IMR-90 (cell line): ENCODE measurements at regions not wholly inside any gene's neighbourhood (a gene's known extent, or its start where the extent isn't known, plus 50 kb on each side); places are given as distances from the start of the nearest gene placed in this dataset.

ENCODE experiments used
- ATAC-seq: fragments of 200-7000 bp; cut with Tn5 transposase; 2 replicates; pipeline ENCODE4 v1.9.1; 2020; ENCODE audit warnings: low read depth, mild to moderate bottlenecking, moderate library complexity
- BruUV-seq: library from RNA; stranded (reverse); fragments of 400-500 nt; replicated peaks from 2 replicates; lab custom pipeline; 2021; lab: Mats Ljungman, UMichigan
- CTCF ChIA-PET: fragments of 300-600 bp; formaldehyde crosslinking; extraction: SDS; loops from one replicate; lab custom pipeline; 2021; ENCODE audit warnings: antibody characterized with exemption; lab: Yijun Ruan, JAX
- POLR2A ChIA-PET: fragments of 300-600 bp; sonication (Branson Sonifier 250); formaldehyde crosslinking; loops from one replicate; lab custom pipeline; 2022; ENCODE audit warnings: antibody characterized with exemption; ENCODE audit not compliant: unreplicated experiment; lab: Charles Lee
- DNase-seq: peaks from one replicate; pipeline ENCODE4 v3.0.0; 2013
- H2AFZ ChIP-seq: replicated peaks from 2 replicates; pipeline ENCODE3; 2013; ENCODE audit warnings: low read length, mild to moderate bottlenecking; ENCODE audit not compliant: poor library complexity
- H2AK5ac ChIP-seq: 2 replicates; pipeline ENCODE4 v1.6.1; 2013; ENCODE audit warnings: low read depth, low read length, inconsistent platforms
- H2AK9ac ChIP-seq: replicated peaks from 2 replicates; pipeline ENCODE3; 2013; ENCODE audit warnings: mild to moderate bottlenecking, low read depth, low read length, moderate library complexity; ENCODE audit not compliant: poor library complexity
- H2BK120ac ChIP-seq: 2 replicates; pipeline ENCODE4 v1.6.1; 2013; ENCODE audit warnings: low read depth, low read length, inconsistent platforms
- H2BK15ac ChIP-seq: 3 replicates; pipeline ENCODE4 v1.6.1; 2013; ENCODE audit warnings: low read depth, low read length, inconsistent platforms
- H2BK20ac ChIP-seq: 2 replicates; pipeline ENCODE4 v1.6.1; 2013; ENCODE audit warnings: low read depth, mild to moderate bottlenecking, inconsistent platforms, low read length, moderate library complexity
- H2BK5ac ChIP-seq: 2 replicates; pipeline ENCODE4 v1.6.1; 2013; ENCODE audit warnings: mild to moderate bottlenecking, low read depth, low read length, inconsistent platforms; ENCODE audit not compliant: poor library complexity, severe bottlenecking
- H3K14ac ChIP-seq: replicated peaks from 2 replicates; pipeline ENCODE4 v1.6.1; 2013; ENCODE audit warnings: low read depth, low read length, inconsistent platforms
- H3K18ac ChIP-seq: 2 replicates; pipeline ENCODE4 v1.6.1; 2013; ENCODE audit warnings: low read depth, low read length, control low read depth
- H3K23ac ChIP-seq: 2 replicates; pipeline ENCODE4 v1.6.1; 2013; ENCODE audit warnings: low read depth, low read length, inconsistent platforms
- H3K27ac ChIP-seq: 2 replicates; pipeline ENCODE4 v1.5.1; 2013; ENCODE audit warnings: mild to moderate bottlenecking, control low read depth, low read length; ENCODE audit not compliant: insufficient read depth
- H3K27me3 ChIP-seq: 2 replicates; pipeline ENCODE4 v1.6.1; 2013; ENCODE audit warnings: low read length; ENCODE audit not compliant: control insufficient read depth, insufficient read depth
- H3K36me3 ChIP-seq: 2 replicates; pipeline ENCODE4 v1.6.1; 2013; ENCODE audit warnings: low read length, mixed read lengths; ENCODE audit not compliant: control insufficient read depth, insufficient read depth
- H3K4ac ChIP-seq: 2 replicates; pipeline ENCODE4 v1.6.1; 2013; ENCODE audit warnings: low read depth, low read length, inconsistent platforms
- H3K4me1 ChIP-seq: 2 replicates; pipeline ENCODE4 v1.6.1; 2013; ENCODE audit warnings: low read length, mixed read lengths; ENCODE audit not compliant: control insufficient read depth, insufficient read depth
- H3K4me2 ChIP-seq: 2 replicates; pipeline ENCODE4 v1.6.1; 2013; ENCODE audit warnings: low read depth, mild to moderate bottlenecking, control low read depth, low read length, moderate library complexity
- H3K4me3 ChIP-seq: 2 replicates; pipeline ENCODE4 v1.5.1; 2013; ENCODE audit warnings: low read depth, mild to moderate bottlenecking, control low read depth, low read length, moderate library complexity; ENCODE audit not compliant: insufficient read depth
- H3K56ac ChIP-seq: 2 replicates; pipeline ENCODE4 v1.6.1; 2013; ENCODE audit warnings: low read length, inconsistent platforms; ENCODE audit not compliant: insufficient read depth; ENCODE audit errors: extremely low read depth
- H3K79me1 ChIP-seq, 2 experiments: 2 replicates each; pipeline ENCODE4 v1.6.1; 2013; ENCODE audit warnings: low read length in 2 of 2, inconsistent platforms in 1 of 2, low read depth in 1 of 2
- H3K9ac ChIP-seq: 2 replicates; pipeline ENCODE4 v1.6.1; 2013; ENCODE audit warnings: low read depth, low read length, control low read depth
- H3K9me1 ChIP-seq: 2 replicates; pipeline ENCODE4 v1.6.1; 2013; ENCODE audit warnings: low read length, inconsistent platforms; ENCODE audit not compliant: insufficient read depth
- H3K9me3 ChIP-seq: 2 replicates; pipeline ENCODE4 v1.6.1; 2013; ENCODE audit warnings: low read length; ENCODE audit not compliant: control insufficient read depth, insufficient read depth
- H4K20me1 ChIP-seq: 2 replicates; pipeline ENCODE4 v1.6.1; 2013; ENCODE audit warnings: low read length, inconsistent platforms; ENCODE audit not compliant: insufficient read depth
- H4K5ac ChIP-seq: 2 replicates; pipeline ENCODE4 v1.6.1; 2013; ENCODE audit warnings: mild to moderate bottlenecking, low read depth, low read length, control low read depth
- H4K8ac ChIP-seq, 2 experiments: 2 replicates each; pipeline ENCODE4 v1.6.1; 2013; ENCODE audit warnings: low read depth in 2 of 2, low read length in 2 of 2, control low read depth in 1 of 2, inconsistent platforms in 1 of 2
- H4K91ac ChIP-seq: 2 replicates; pipeline ENCODE4 v1.6.1; 2013; ENCODE audit warnings: low read depth, low read length, inconsistent platforms; ENCODE audit not compliant: insufficient read depth
- BHLHE40 ChIP-seq: fragments of 150-350 bp; IDR thresholded peaks from 2 replicates; pipeline ENCODE4 v1.6.1; 2016; ENCODE audit warnings: mild to moderate bottlenecking, low read depth, low read length
- CEBPB ChIP-seq: IDR thresholded peaks from 2 replicates; pipeline ENCODE4 v1.6.1; 2012; ENCODE audit warnings: low read depth, low read length, improper control_type of control experiment
- CHD1 ChIP-seq: IDR thresholded peaks from 2 replicates; pipeline ENCODE4 v1.6.1; 2012; ENCODE audit warnings: low read depth, low read length, improper control_type of control experiment
- CTCF ChIP-seq: conservative IDR thresholded peaks from 2 replicates; pipeline ENCODE4 v1.5.1; 2012; ENCODE audit warnings: mild to moderate bottlenecking, low read depth, low read length, improper control_type of control experiment
- FOS ChIP-seq: fragments of 150-350 bp; IDR thresholded peaks from 2 replicates; pipeline ENCODE4 v1.6.1; 2016; ENCODE audit warnings: low read depth, low read length
- MAFK ChIP-seq: IDR thresholded peaks from 2 replicates; pipeline ENCODE4 v1.6.1; 2012; ENCODE audit warnings: low read depth, low read length, improper control_type of control experiment
- MAZ ChIP-seq: IDR thresholded peaks from 2 replicates; pipeline ENCODE4 v1.6.1; 2012; ENCODE audit warnings: low read depth, mild to moderate bottlenecking, low read length, improper control_type of control experiment, moderate library complexity, borderline replicate concordance
- MXI1 ChIP-seq: IDR thresholded peaks from 2 replicates; pipeline ENCODE4 v1.6.1; 2012; ENCODE audit warnings: low read depth, mild to moderate bottlenecking, low read length, moderate library complexity, borderline replicate concordance
- NFE2L2 ChIP-seq: fragments of 150-350 bp; IDR thresholded peaks from 2 replicates; pipeline ENCODE4 v1.6.1; 2016; ENCODE audit warnings: low read depth, mild to moderate bottlenecking, low read length
- POLR2A ChIP-seq: IDR thresholded peaks from 2 replicates; pipeline ENCODE4 v1.6.1; 2012; ENCODE audit warnings: mild to moderate bottlenecking, low read depth, low read length
- RAD21 ChIP-seq: IDR thresholded peaks from 2 replicates; pipeline ENCODE4 v1.6.1; 2012; ENCODE audit warnings: low read length, improper control_type of control experiment
- RCOR1 ChIP-seq: IDR thresholded peaks from 2 replicates; pipeline ENCODE4 v1.6.1; 2012; ENCODE audit warnings: mild to moderate bottlenecking, low read length, improper control_type of control experiment; ENCODE audit not compliant: insufficient replicate concordance
- RFX5 ChIP-seq: IDR thresholded peaks from 2 replicates; pipeline ENCODE4 v1.8.0; 2012; ENCODE audit warnings: low read depth, mild to moderate bottlenecking, low read length, moderate library complexity
- SMC3 ChIP-seq: fragments of 150-350 bp; IDR thresholded peaks from 2 replicates; pipeline ENCODE4 v1.6.1; 2016; ENCODE audit warnings: low read depth, mild to moderate bottlenecking, antibody characterized with exemption, low read length, moderate library complexity
- WGBS, 2 experiments: methylation state at CpG; one replicate each; pipeline versions ENCODE4 v1.1.5 to v1.1.7; 2013; ENCODE audit warnings: missing lambda C conversion rate in 2 of 2; ENCODE audit not compliant: insufficient read length in 1 of 2; ENCODE audit errors: extremely low coverage in 2 of 2; 5-methylcytosine and 5-hydroxymethylcytosine counted together
- dilution Hi-C: fragments of 300-500 bp; cut with HindIII; formaldehyde crosslinking; loops from one replicate; pipeline ENCODE4 v1.14.3; 2018; ENCODE audit warnings: low sequenced_read_pairs; ENCODE audit not compliant: unreplicated experiment
- in situ Hi-C: fragments of 300-500 bp; cut with MboI; formaldehyde crosslinking; loops from 3 replicates; pipeline ENCODE4 v1.14.3; 2019; ENCODE audit warnings: low sequenced_read_pairs, inconsistent platforms, mixed read lengths
- intact Hi-C: fragments of 100-400 bp; cut with micrococcal nuclease; formaldehyde crosslinking; loops from 2 replicates; pipeline ENCODE4 v1.10.0; 2022
- TF ChIP-seq, protein P1 (sequence below): fragments of 150-350 bp; IDR thresholded peaks from 2 replicates; pipeline ENCODE4 v1.6.1; 2016; ENCODE audit warnings: low read depth, mild to moderate bottlenecking, low read length, moderate library complexity, borderline replicate concordance
- TF ChIP-seq, protein P2 (sequence below): fragments of 150-350 bp; IDR thresholded peaks from 2 replicates; pipeline ENCODE4 v1.6.1; 2017; ENCODE audit warnings: mild to moderate bottlenecking, antibody characterized with exemption, low read length, low read depth

- Histone ChIP-seq H3K36me3 (no peaks in the 10 kb centered on the region), H2AK9ac (no peak overlapping the region), H3K27ac (no peak overlapping the region), H3K18ac (no peak overlapping the region), H2BK15ac (no peak overlapping the region), H3K9me3 (peaks cover 13% of the 10 kb centered on the region; the same call in 1 of the 2 replicates), H3K9me1 (no peaks in the 10 kb centered on the region), H4K5ac (no peak overlapping the region), H2BK5ac (no peak overlapping the region), H3K4ac (no peak overlapping the region), H2BK120ac (no peak overlapping the region), H3K4me3 (no peak overlapping the region), H3K9ac (no peak overlapping the region), H4K20me1 (no peaks in the 10 kb centered on the region), H3K23ac (no peak overlapping the region), H3K4me1 (no peaks in the 10 kb centered on the region), H2AK5ac (no peak overlapping the region), H2AFZ (no peak overlapping the region), H3K79me1 (no peaks in the 10 kb centered on the region), H3K4me2 (no peak overlapping the region), H4K8ac (no peak overlapping the region), H4K91ac (no peak overlapping the region), H3K27me3 (no peaks in the 10 kb centered on the region), H3K14ac (no peak overlapping the region), H2BK20ac (no peak overlapping the region), H3K56ac (no peak overlapping the region)
- dilution Hi-C loops (no loop called here), in situ Hi-C loops (no loop called here), intact Hi-C loops (no loop called here)
- ChIA-PET CTCF (no interaction called here), POLR2A (no interaction called here)
- no CpG with 5 or more reads among the region's 5 CpGs for whole genome bisulfite sequencing, 2 experiments
- no peak for TF ChIP-seq MXI1
- no peak for TF ChIP-seq BHLHE40
- no peak for TF ChIP-seq POLR2A
- TF ChIP-seq, protein P1, sequence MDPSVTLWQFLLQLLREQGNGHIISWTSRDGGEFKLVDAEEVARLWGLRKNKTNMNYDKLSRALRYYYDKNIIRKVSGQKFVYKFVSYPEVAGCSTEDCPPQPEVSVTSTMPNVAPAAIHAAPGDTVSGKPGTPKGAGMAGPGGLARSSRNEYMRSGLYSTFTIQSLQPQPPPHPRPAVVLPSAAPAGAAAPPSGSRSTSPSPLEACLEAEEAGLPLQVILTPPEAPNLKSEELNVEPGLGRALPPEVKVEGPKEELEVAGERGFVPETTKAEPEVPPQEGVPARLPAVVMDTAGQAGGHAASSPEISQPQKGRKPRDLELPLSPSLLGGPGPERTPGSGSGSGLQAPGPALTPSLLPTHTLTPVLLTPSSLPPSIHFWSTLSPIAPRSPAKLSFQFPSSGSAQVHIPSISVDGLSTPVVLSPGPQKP = no peak
- TF ChIP-seq NFE2L2 = no peak
- no peak for TF ChIP-seq CHD1
- TF ChIP-seq, protein P2, sequence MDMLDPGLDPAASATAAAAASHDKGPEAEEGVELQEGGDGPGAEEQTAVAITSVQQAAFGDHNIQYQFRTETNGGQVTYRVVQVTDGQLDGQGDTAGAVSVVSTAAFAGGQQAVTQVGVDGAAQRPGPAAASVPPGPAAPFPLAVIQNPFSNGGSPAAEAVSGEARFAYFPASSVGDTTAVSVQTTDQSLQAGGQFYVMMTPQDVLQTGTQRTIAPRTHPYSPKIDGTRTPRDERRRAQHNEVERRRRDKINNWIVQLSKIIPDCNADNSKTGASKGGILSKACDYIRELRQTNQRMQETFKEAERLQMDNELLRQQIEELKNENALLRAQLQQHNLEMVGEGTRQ = no peak
- no peak for TF ChIP-seq MAZ
- no peak for TF ChIP-seq RAD21
- TF ChIP-seq SMC3 = no peak
- no peak for TF ChIP-seq MAFK
- TF ChIP-seq CEBPB = no peak
- TF ChIP-seq CTCF = no peak
- TF ChIP-seq FOS = no peak
- no peak for TF ChIP-seq RFX5
- TF ChIP-seq RCOR1 = no peak
- no peak for ATAC-seq
- BruUV-seq = no TSS peak
- DNase-seq = no peak
Measured at GRCh38 chr11:50246183-50246582, 213.5 kb downstream of the OR4C45 start.
